GM18873 (cell line): ENCODE measurements at regions not wholly inside any gene's neighbourhood (a gene's known extent, or its start where the extent isn't known, plus 50 kb on each side); places are given as distances from the start of the nearest gene placed in this dataset.
"Not testable (repeated sequence)": the region's sequence is repeated elsewhere in the genome, so short reads cannot be mapped to it uniquely, and the experiment has no call there.

Source experiments
- ATAC-seq: cut with Tn5 transposase; IDR thresholded peaks from one replicate; pipeline ENCODE4 v1.9.1; 2021; ENCODE audit warnings: mild to moderate bottlenecking, moderate library complexity, moderate number of reproducible peaks; ENCODE audit not compliant: unreplicated experiment, low FRiP score

- ATAC-seq = no peak
Observed at GRCh38 chr13:55714120-55714519, 1426.6 kb upstream of the PRR20A start.

- no peak for ATAC-seq
Observed at GRCh38 chr13:55727683-55728082, 1413.0 kb upstream of the PRR20A start.

- ATAC-seq = no peak
Observed at GRCh38 chr13:55728247-55728646, 1412.5 kb upstream of the PRR20A start.

GRCh38 chr13:55745828-55746227 lies 1394.9 kb upstream of the PRR20A start:
- no peak for ATAC-seq

GRCh38 chr13:55761986-55762385 lies 1378.7 kb upstream of the PRR20A start:
- no peak for ATAC-seq

- ATAC-seq = no peak
Observed at GRCh38 chr13:55777612-55778011, 1363.1 kb upstream of the PRR20A start.

GRCh38 chr13:55783841-55784240 lies 1356.9 kb upstream of the PRR20A start:
- no peak for ATAC-seq

- ATAC-seq = no peak
Observed at GRCh38 chr13:55788548-55788947, 1352.2 kb upstream of the PRR20A start.

- no peak for ATAC-seq
Observed at GRCh38 chr13:55792544-55793193, 1348.0 kb upstream of the PRR20A start.

GRCh38 chr13:55815458-55816033 lies 1325.2 kb upstream of the PRR20A start:
- no peak for ATAC-seq

GRCh38 chr13:55816976-55817601 lies 1323.6 kb upstream of the PRR20A start:
- ATAC-seq = no peak

- ATAC-seq = no peak
Observed at GRCh38 chr13:55820817-55821216, 1319.9 kb upstream of the PRR20A start.

- no peak for ATAC-seq
Observed at GRCh38 chr13:55869648-55870047, 1271.1 kb upstream of the PRR20A start.

GRCh38 chr13:55887561-55887960 lies 1253.2 kb upstream of the PRR20A start:
- ATAC-seq = no peak

GRCh38 chr13:55893540-55893939 lies 1247.2 kb upstream of the PRR20A start:
- ATAC-seq = no peak

GRCh38 chr13:55937180-55937579 lies 1203.5 kb upstream of the PRR20A start:
- ATAC-seq = no peak

- no peak for ATAC-seq
Observed at GRCh38 chr13:55948175-55948574, 1192.5 kb upstream of the PRR20A start.

- ATAC-seq = no peak
Observed at GRCh38 chr13:55963934-55964333, 1176.8 kb upstream of the PRR20A start.

GRCh38 chr13:55967055-55967454 lies 1173.7 kb upstream of the PRR20A start:
- no peak for ATAC-seq

- no peak for ATAC-seq
Observed at GRCh38 chr13:55977436-55977835, 1163.3 kb upstream of the PRR20A start.

- ATAC-seq = no peak
Observed at GRCh38 chr13:55981381-55981780, 1159.3 kb upstream of the PRR20A start.

GRCh38 chr13:55984026-55984425 lies 1156.7 kb upstream of the PRR20A start:
- not testable (repeated sequence) for ATAC-seq
